K562 (cell line): ENCODE measurements at regions not wholly inside any gene's neighbourhood (a gene's known extent, or its start where the extent isn't known, plus 50 kb on each side); places are given as distances from the start of the nearest gene placed in this dataset.

Experiments used
- ATAC-seq: fragments of 200-7000 bp; cut with Tn5 transposase; 3 replicates; pipeline ENCODE4 v1.9.1; 2020; ENCODE audit warnings: moderate library complexity
- BruUV-seq: library from RNA; stranded (reverse); fragments of 400-500 nt; replicated peaks from 2 replicates; lab custom pipeline; 2021; lab: Mats Ljungman, UMichigan
- CTCF ChIA-PET: fragments of 300-600 bp; formaldehyde crosslinking; extraction: SDS; loops from one replicate; lab custom pipeline; 2021; ENCODE audit warnings: low intra/inter-chr PET ratio; lab: Yijun Ruan, JAX
- POLR2A ChIA-PET: fragments of 300-600, 350-650 bp; sonication (Branson Sonifier 250); formaldehyde crosslinking; extraction: SDS; loops from one replicate; lab custom pipeline; 2021; ENCODE audit warnings: antibody characterized with exemption, inconsistent platforms; lab: Yijun Ruan, JAX
- DNase-seq, 4 experiments: peaks; one replicate each; pipeline versions ENCODE4 v3.0.0 to v3.0.0-alpha.2; 2011 to 2018; ENCODE audit warnings: low spot score in 3 of 4, mixed read lengths in 3 of 4; ENCODE audit errors: extremely low read depth in 1 of 4
- FAIRE-seq: peaks from 2 replicates; lab custom pipeline; 2011; peaks lifted over from hg19 to GRCh38; lab: Jason Lieb, UNC
- H2AFZ ChIP-seq: 2 replicates; pipeline ENCODE4 v1.6.0; 2011; ENCODE audit warnings: low read depth, low read length, control low read depth, inconsistent platforms
- H3K27ac ChIP-seq: fragments of 200-600 bp; 3 replicates; pipeline ENCODE4 v1.8.0; 2011; ENCODE audit warnings: low read depth, mild to moderate bottlenecking, control low read depth, inconsistent platforms, low read length, moderate library complexity, mixed read lengths; ENCODE audit errors: extremely low read depth
- H3K27me3 ChIP-seq, 2 experiments: fragments of 300-600 bp in 1 of 2; 2 replicates in 1 of 2; 3 replicates in 1 of 2; pipeline versions ENCODE4 v1.6.0 to v1.8.0; 2011; ENCODE audit warnings: inconsistent platforms in 2 of 2, low read length in 2 of 2, mild to moderate bottlenecking in 1 of 2, mixed read lengths in 1 of 2, moderate library complexity in 1 of 2; ENCODE audit not compliant: control insufficient read depth in 2 of 2, insufficient read depth in 2 of 2
- H3K36me3 ChIP-seq: fragments of 300-600 bp; 3 replicates; pipeline ENCODE4 v1.8.0; 2011; ENCODE audit warnings: mild to moderate bottlenecking, low read length, inconsistent platforms; ENCODE audit not compliant: control insufficient read depth, insufficient read depth
- H3K4me1 ChIP-seq, 2 experiments: fragments of 200-600 bp in 1 of 2; replicated peaks in 1 of 2; 2 replicates in 1 of 2; 3 replicates in 1 of 2; pipeline versions ENCODE4 v1.5.1 to v1.8.0; 2011; ENCODE audit warnings: inconsistent platforms in 2 of 2, low read length in 2 of 2, mild to moderate bottlenecking in 1 of 2, mixed read lengths in 1 of 2, moderate library complexity in 1 of 2; ENCODE audit not compliant: control insufficient read depth in 2 of 2, insufficient read depth in 2 of 2
- H3K4me2 ChIP-seq: 2 replicates; pipeline ENCODE4 v1.6.1; 2011; ENCODE audit warnings: low read length, control low read depth, inconsistent platforms, mixed read lengths; ENCODE audit not compliant: insufficient read depth
- H3K4me3 ChIP-seq: fragments of 200-600 bp; sonication (generic), shearing (Covaris generic); 2 replicates; pipeline ENCODE4 v1.5.1; 2016; ENCODE audit warnings: control low read depth, inconsistent platforms
- H3K79me2 ChIP-seq: fragments of 200-600 bp; 3 replicates; pipeline ENCODE4 v1.8.0; 2011; ENCODE audit warnings: low read length, inconsistent platforms; ENCODE audit not compliant: control insufficient read depth, insufficient read depth
- H3K9ac ChIP-seq, 2 experiments: 2 replicates each; pipeline versions ENCODE4 v1.6.0 to v1.6.1; 2011; ENCODE audit warnings: low read depth in 2 of 2, low read length in 2 of 2, control low read depth in 1 of 2, inconsistent platforms in 1 of 2, mild to moderate bottlenecking in 1 of 2, mixed read lengths in 1 of 2; ENCODE audit not compliant: insufficient read depth in 1 of 2
- H3K9me1 ChIP-seq: one replicate; pipeline ENCODE4 v1.6.0; 2011; ENCODE audit warnings: inconsistent platforms, mild to moderate bottlenecking, low read length, moderate library complexity; ENCODE audit not compliant: control insufficient read depth, insufficient read depth
- H3K9me3 ChIP-seq: replicated peaks from 2 replicates; pipeline ENCODE4 v1.5.1; 2011; ENCODE audit warnings: low read depth, low read length, inconsistent platforms; ENCODE audit not compliant: control insufficient read depth, insufficient read depth
- H4K20me1 ChIP-seq: replicated peaks from 2 replicates; pipeline ENCODE4 v1.6.1; 2011; ENCODE audit warnings: low read length, inconsistent platforms, mixed read lengths; ENCODE audit not compliant: control insufficient read depth, insufficient read depth
- BMI1 ChIP-seq: fragments of 150-350 bp; IDR thresholded peaks from 2 replicates; pipeline ENCODE4 v1.6.1; 2014; ENCODE audit warnings: low read length
- DNMT1 ChIP-seq: fragments of 450-650 bp; IDR thresholded peaks from 2 replicates; pipeline ENCODE4 v1.6.1; 2016; ENCODE audit warnings: antibody characterized with exemption, mild to moderate bottlenecking
- FOXM1 ChIP-seq, 2 experiments: fragments of 450-650 bp in 1 of 2; sonication (generic) in 1 of 2; formaldehyde crosslinking in 1 of 2; IDR thresholded peaks; 2 replicates each; pipeline versions ENCODE4 v1.6.1 to v1.9.0; 2017 to 2022; ENCODE audit warnings: low read depth in 2 of 2, mild to moderate bottlenecking in 2 of 2, missing genetic modification reagents in 1 of 2, moderate library complexity in 1 of 2
- HLTF ChIP-seq: fragments of 450-650 bp; IDR thresholded peaks from 2 replicates; pipeline ENCODE4 v1.6.1; 2016
- HMG20A ChIP-seq: fragments of 450-650 bp; formaldehyde crosslinking; conservative IDR thresholded peaks from 2 replicates; pipeline ENCODE4 v1.4.0; 2020; ENCODE audit warnings: mild to moderate bottlenecking, mixed read lengths
- MECOM ChIP-seq: fragments of 250-450 bp; sonication (Bioruptor Pico); IDR thresholded peaks from 2 replicates; pipeline ENCODE4 v1.8.0; 2022; ENCODE audit warnings: inconsistent platforms
- NKRF ChIP-seq: fragments of 450-650 bp; IDR thresholded peaks from 2 replicates; pipeline ENCODE4 v1.6.1; 2016; ENCODE audit warnings: borderline replicate concordance
- POU5F1 ChIP-seq: fragments of 150-350 bp; IDR thresholded peaks from 2 replicates; pipeline ENCODE4 v1.6.1; 2014; ENCODE audit warnings: borderline replicate concordance, low read length, low read depth, mild to moderate bottlenecking; ENCODE audit not compliant: partially characterized antibody
- ZNF3 ChIP-seq: fragments of 250-450 bp; sonication (Bioruptor Pico); IDR thresholded peaks from 2 replicates; pipeline ENCODE4 v1.5.0; 2021; ENCODE audit warnings: mild to moderate bottlenecking, moderate library complexity
- ZNF395 ChIP-seq: fragments of 200-800 bp; sonication (Bioruptor generic); IDR thresholded peaks from 2 replicates; pipeline ENCODE4 v1.6.1; 2017; ENCODE audit warnings: missing genetic modification characterization, missing compliant biosample characterization
- WGBS: fragments of 100-300 bp; shearing (Covaris generic); methylation state at CpG from one replicate; pipeline ENCODE4 v1.1.6; 2016; ENCODE audit warnings: low coverage, mixed read lengths; ENCODE audit not compliant: insufficient coverage; ENCODE audit errors: missing lambda C conversion rate; 5-methylcytosine and 5-hydroxymethylcytosine counted together
- in situ Hi-C: fragments of 300-500 bp; cut with MboI; formaldehyde crosslinking; loops from 4 replicates; pipeline ENCODE4 v1.15.0; 2018; ENCODE audit warnings: inconsistent platforms, mixed read lengths
- intact Hi-C: fragments of 100-400 bp; cut with micrococcal nuclease; formaldehyde crosslinking; loops from 2 replicates; pipeline ENCODE4 v1.14.2; 2022
- TF ChIP-seq, protein P1 (sequence below): fragments of 250-450 bp; sonication (Bioruptor Pico); IDR thresholded peaks from 2 replicates; pipeline ENCODE4 v1.5.0; 2020; ENCODE audit warnings: mild to moderate bottlenecking, borderline replicate concordance

DNA sequence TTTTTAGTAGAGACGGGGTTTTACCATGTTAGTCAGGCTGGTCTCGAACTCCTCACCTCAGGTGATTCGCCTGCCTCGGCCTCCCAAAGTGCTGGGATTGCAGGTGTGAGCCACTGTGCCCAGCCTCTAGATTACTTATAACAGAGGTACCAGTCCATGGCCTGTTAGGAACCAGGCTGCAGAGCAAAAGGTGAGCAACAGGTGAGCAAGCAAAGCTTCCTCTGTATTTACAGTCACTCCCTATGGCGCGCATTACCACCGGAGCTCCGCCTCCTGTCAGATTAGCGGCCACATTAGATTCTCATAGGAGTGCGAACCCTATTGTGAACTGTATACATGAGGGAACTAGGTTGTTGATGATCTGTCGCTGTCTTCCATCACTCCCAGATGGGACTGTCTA, 178.0 kb upstream of the SALL4 start:
- BruUV-seq = no TSS peak
- Histone ChIP-seq H3K27ac (no peak overlapping the region), H3K27me3 (no peaks in the 10 kb centered on the region; a peak in 1 of 5 replicates), H3K79me2 (no peaks in the 10 kb centered on the region), H3K4me2 (no peak overlapping the region), H3K36me3 (no peaks in the 10 kb centered on the region), H4K20me1 (no peaks in the 10 kb centered on the region), H3K9me1 (no peaks in the 10 kb centered on the region), H3K9me3 (0 out of 2 replicates have a peak, but pooled peaks cover 2% of the 10 kb centered on the region), H3K4me1 (no peaks in the 10 kb centered on the region), H3K4me3 (no peak overlapping the region), H2AFZ (no peak overlapping the region), H3K9ac (no peak overlapping the region)
- DNase-seq (no peak), FAIRE-seq (no peak), ATAC-seq (no peak)
- ChIA-PET POLR2A (no interaction called here), CTCF (no interaction called here)
- 3% methylated on average over 11 of the region's 11 CpGs for WGBS
- intact Hi-C loops (no loop called here), in situ Hi-C loops (no loop called here)
- TF ChIP-seq POU5F1 (no peak), DNMT1 (no peak), BMI1 (no peak), HMG20A (no peak)

GRCh38 chr20:51979226-51979625, 176.9 kb upstream of the SALL4 start:
- no peaks in the 10 kb centered on the region for H3K4me1 ChIP-seq
- no peaks in the 10 kb centered on the region for H3K79me2 ChIP-seq
- no peak overlapping the region for H2AFZ ChIP-seq
- H3K9ac ChIP-seq = no peak overlapping the region
- no peaks in the 10 kb centered on the region for H3K36me3 ChIP-seq
- no peaks in the 10 kb centered on the region for H3K9me1 ChIP-seq
- ATAC-seq (no peak), DNase-seq (no peak), FAIRE-seq (no peak)
- no TSS peak for BruUV-seq
- 0 out of 2 replicates have a peak, but pooled peaks cover 2% of the 10 kb centered on the region for H3K9me3 ChIP-seq
- H3K27ac ChIP-seq = no peak overlapping the region
- 3% methylated on average over 2 of the region's 4 CpGs for WGBS
- in situ Hi-C loops = no loop called here
- intact Hi-C loops = no loop called here
- no peaks in the 10 kb centered on the region for H4K20me1 ChIP-seq
- ChIA-PET POLR2A (interaction anchor here (0.7 kb wide), 1 partner anchor 10 kb away, joined by 3 read pairs; no protein-coding TSS in a partner anchor), CTCF (no interaction called here)
- H3K27me3 ChIP-seq = no peaks in the 10 kb centered on the region; a peak in 1 of 5 replicates
- no peak overlapping the region for H3K4me2 ChIP-seq
- no peak overlapping the region for H3K4me3 ChIP-seq
- TF ChIP-seq ZNF395 (CRISPR knock-in tag) = no peak
- no peak for TF ChIP-seq NKRF
- TF ChIP-seq POU5F1 = no peak
- TF ChIP-seq MECOM (CRISPR knock-in tag) = no peak
- TF ChIP-seq ZNF3 (CRISPR knock-in tag) = no peak
- TF ChIP-seq HLTF = no peak
- TF ChIP-seq, protein P1, sequence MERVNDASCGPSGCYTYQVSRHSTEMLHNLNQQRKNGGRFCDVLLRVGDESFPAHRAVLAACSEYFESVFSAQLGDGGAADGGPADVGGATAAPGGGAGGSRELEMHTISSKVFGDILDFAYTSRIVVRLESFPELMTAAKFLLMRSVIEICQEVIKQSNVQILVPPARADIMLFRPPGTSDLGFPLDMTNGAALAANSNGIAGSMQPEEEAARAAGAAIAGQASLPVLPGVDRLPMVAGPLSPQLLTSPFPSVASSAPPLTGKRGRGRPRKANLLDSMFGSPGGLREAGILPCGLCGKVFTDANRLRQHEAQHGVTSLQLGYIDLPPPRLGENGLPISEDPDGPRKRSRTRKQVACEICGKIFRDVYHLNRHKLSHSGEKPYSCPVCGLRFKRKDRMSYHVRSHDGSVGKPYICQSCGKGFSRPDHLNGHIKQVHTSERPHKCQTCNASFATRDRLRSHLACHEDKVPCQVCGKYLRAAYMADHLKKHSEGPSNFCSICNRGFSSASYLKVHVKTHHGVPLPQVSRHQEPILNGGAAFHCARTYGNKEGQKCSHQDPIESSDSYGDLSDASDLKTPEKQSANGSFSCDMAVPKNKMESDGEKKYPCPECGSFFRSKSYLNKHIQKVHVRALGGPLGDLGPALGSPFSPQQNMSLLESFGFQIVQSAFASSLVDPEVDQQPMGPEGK (CRISPR knock-in tag) = no peak
- no peak for TF ChIP-seq FOXM1 (IDR thresholded peaks at IDR 0.05; ENCODE audit: low read depth)
- no peak for TF ChIP-seq FOXM1 (CRISPR knock-in tag; IDR thresholded peaks at IDR 0.05; ENCODE audit: low read depth)
